Spinal cord (tissue), 9 donors: ENCODE measurements at regions not wholly inside any gene's neighbourhood (a gene's known extent, or its start where the extent isn't known, plus 50 kb on each side); places are given as distances from the start of the nearest gene placed in this dataset.
"Not testable (repeated sequence)": the region's sequence is repeated elsewhere in the genome, so short reads cannot be mapped to it uniquely, and the experiment has no call there.

Source experiments
- DNase-seq, 6 donors: peaks; one replicate each; pipeline versions ENCODE4 v3.0.0 to v3.0.0-alpha.2; 2013 to 2015; ENCODE audit warnings: low spot score in 6 of 6, low read depth in 4 of 6
- H3K27ac ChIP-seq: one replicate; pipeline ENCODE4 v1.5.1; 2013; ENCODE audit warnings: low read depth, low read length, control low read depth
- H3K27me3 ChIP-seq: one replicate; pipeline ENCODE4 v1.6.1; 2013; ENCODE audit warnings: low read length; ENCODE audit not compliant: control insufficient read depth, insufficient read depth
- H3K36me3 ChIP-seq: one replicate; pipeline ENCODE4 v1.6.1; 2013; ENCODE audit warnings: low read length; ENCODE audit not compliant: control insufficient read depth, insufficient read depth
- H3K4me1 ChIP-seq: one replicate; pipeline ENCODE4 v1.6.1; 2013; ENCODE audit warnings: low read length; ENCODE audit not compliant: control insufficient read depth, insufficient read depth
- H3K4me3 ChIP-seq: one replicate; pipeline ENCODE4 v1.5.1; 2013; ENCODE audit warnings: low read depth, low read length, control low read depth
- H3K9me3 ChIP-seq: one replicate; pipeline ENCODE4 v1.6.1; 2013; ENCODE audit warnings: low read length; ENCODE audit not compliant: control insufficient read depth, insufficient read depth
- WGBS: methylation state at CpG from one replicate; pipeline ENCODE4 v1.1.5; 2013; ENCODE audit warnings: missing lambda C conversion rate; ENCODE audit not compliant: insufficient coverage; 5-methylcytosine and 5-hydroxymethylcytosine counted together
- donor health status: healthy.

DNA sequence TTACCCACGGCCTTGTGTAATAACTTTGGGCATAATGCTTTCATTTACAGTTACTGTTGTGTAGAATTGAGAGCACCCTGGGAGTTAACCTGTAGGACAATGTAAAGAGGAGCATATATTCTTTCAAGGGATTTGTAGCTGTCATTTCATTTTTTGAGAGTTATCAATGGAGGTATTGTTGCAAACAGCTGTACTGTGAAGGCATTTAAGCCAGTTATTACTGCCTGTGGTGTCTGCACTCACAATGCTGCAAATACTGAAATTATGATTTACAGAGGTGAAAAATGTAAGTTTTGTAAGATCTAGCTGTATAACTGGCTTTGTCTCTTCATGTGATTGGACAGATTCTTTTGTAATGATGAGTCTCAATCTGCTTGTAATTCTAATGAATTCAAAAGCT, 131.5 kb upstream of the FAT1 start:
- H3K9me3 ChIP-seq, result peaks cover 4% of the 10 kb centered on the region
- no peak overlapping the region for H3K27ac ChIP-seq
- H3K36me3 ChIP-seq, result no peaks in the 10 kb centered on the region
- H3K4me1 ChIP-seq, result no peaks in the 10 kb centered on the region
- DNase-seq, result peak in 1 of 6 donors; percentile 19
- no peaks in the 10 kb centered on the region for H3K27me3 ChIP-seq
- no peak overlapping the region for H3K4me3 ChIP-seq
- WGBS, result no CpG with 5 or more reads among the region's 1 CpG

GRCh38 chr4:186857793-186858192, 134.1 kb upstream of the FAT1 start:
- no peak overlapping the region for H3K27ac ChIP-seq
- peak in 1 of 6 donors; percentile 30 for DNase-seq
- H3K9me3 ChIP-seq, result no peaks in the 10 kb centered on the region
- no peak overlapping the region for H3K4me3 ChIP-seq
- no peaks in the 10 kb centered on the region for H3K27me3 ChIP-seq
- no peaks in the 10 kb centered on the region for H3K36me3 ChIP-seq
- H3K4me1 ChIP-seq, result no peaks in the 10 kb centered on the region

GRCh38 chr4:186858355-186858754, 134.7 kb upstream of the FAT1 start:
- no peak for DNase-seq

DNA sequence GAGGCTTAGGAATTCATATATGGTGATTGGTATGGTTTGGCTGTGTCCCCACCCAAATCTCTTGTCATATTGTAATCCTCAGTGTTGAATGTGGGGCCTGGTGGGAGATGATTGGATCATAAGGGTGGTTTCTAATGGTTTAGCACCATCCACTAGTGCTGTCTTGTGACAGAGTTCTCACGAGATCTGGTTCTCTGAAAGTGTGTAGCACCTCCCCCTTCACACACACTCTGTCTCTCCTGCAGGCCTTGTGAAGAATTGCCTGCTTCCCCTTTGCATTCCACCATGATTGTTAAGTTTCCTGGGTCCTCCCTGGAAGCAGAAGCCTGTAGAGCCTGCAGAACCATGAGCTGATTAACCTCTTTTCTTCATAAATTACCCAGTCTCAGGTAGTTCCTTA, 135.8 kb upstream of the FAT1 start:
- no peaks in the 10 kb centered on the region for H3K27me3 ChIP-seq
- no peaks in the 10 kb centered on the region for H3K4me1 ChIP-seq
- H3K9me3 ChIP-seq, result no peaks in the 10 kb centered on the region
- H3K27ac ChIP-seq, result no peak overlapping the region
- no CpG with 5 or more reads among the region's 1 CpG for WGBS
- H3K36me3 ChIP-seq, result no peaks in the 10 kb centered on the region
- H3K4me3 ChIP-seq, result no peak overlapping the region
- no peak for DNase-seq

More at GRCh38 chr4:186858355-186858754, 134.7 kb upstream of the FAT1 start:
- Histone ChIP-seq H3K36me3 (no peaks in the 10 kb centered on the region), H3K27ac (no peak overlapping the region), H3K4me3 (no peak overlapping the region), H3K9me3 (no peaks in the 10 kb centered on the region), H3K27me3 (no peaks in the 10 kb centered on the region), H3K4me1 (no peaks in the 10 kb centered on the region)
- WGBS, result no CpG with 5 or more reads among the region's 1 CpG

DNA sequence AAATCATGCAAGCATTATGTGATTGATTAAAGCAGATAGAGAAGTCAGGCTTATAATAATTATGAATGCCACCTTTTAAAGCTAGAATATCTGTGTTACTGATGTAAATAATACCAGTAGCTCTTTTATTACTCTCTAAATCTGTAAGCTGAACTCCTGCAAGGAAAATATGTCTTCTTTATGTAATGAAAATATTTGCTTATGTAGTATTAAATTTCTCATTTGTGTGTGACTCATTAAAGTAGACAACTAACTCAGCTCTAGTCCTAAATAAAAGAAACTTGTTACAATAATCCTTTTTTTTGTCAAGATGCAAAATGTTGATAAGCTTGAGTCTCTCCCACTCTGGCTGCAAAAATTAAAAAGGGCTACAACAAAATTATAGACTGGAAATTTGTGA, 137.7 kb upstream of the FAT1 start:
- H3K36me3 ChIP-seq, result no peaks in the 10 kb centered on the region
- H3K27ac ChIP-seq, result no peak overlapping the region
- peaks cover 5% of the 10 kb centered on the region for H3K9me3 ChIP-seq
- no peak for DNase-seq
- H3K4me1 ChIP-seq, result no peaks in the 10 kb centered on the region
- no peaks in the 10 kb centered on the region for H3K27me3 ChIP-seq
- H3K4me3 ChIP-seq, result no peak overlapping the region

DNA sequence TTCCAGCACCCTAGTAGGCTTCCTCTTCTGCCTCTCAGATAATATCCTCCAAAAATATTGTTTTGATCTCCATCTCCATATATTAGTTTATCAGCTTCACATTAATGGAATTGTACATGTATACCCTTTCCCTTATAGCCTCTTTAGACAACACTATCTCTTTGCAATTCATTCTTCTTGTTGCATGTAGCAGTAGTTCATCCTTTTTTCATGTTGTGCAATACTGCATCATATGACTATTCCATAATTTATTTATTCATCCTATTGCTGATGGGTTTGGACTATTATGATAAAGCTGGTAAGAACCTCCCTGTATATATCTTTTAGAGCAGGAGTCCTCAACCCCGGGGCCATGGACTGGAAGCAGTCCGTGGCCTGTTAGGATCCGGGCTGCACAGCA, 148.2 kb upstream of the FAT1 start:
- H3K4me3 ChIP-seq, result no peak overlapping the region

DNA sequence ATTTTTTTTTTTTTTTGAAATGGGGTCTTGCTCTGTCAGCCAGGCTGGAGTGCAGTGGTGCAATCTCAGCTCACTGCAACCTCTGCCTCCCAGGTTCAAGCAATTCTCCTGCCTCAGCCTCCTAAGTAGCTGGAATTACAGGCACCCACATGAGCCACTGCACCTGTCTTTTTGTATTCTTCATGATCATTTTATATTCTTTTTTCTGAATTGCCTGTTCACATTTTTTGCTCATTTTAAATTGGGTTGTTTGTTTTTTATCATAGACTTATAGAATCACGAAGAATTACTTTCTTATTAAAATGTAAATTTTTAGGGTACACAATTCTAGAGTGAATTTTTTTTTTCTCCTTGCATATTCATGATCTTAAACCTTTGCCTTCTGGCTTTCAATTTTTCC, 149.4 kb upstream of the FAT1 start:
- not testable (repeated sequence) for H3K4me1 ChIP-seq, H3K27me3 ChIP-seq, DNase-seq, H3K27ac ChIP-seq, H3K9me3 ChIP-seq, H3K36me3 ChIP-seq, H3K4me3 ChIP-seq
- no CpG with 5 or more reads among the region's 1 CpG for WGBS

More for the DNA sequence above, 148.2 kb upstream of the FAT1 start:
- H3K36me3 ChIP-seq, result no peaks in the 10 kb centered on the region
- no peak for DNase-seq
- no peaks in the 10 kb centered on the region for H3K27me3 ChIP-seq
- H3K27ac ChIP-seq, result no peak overlapping the region
- WGBS, result 92% methylated on average over 3 of the region's 3 CpGs
- no peaks in the 10 kb centered on the region for H3K9me3 ChIP-seq
- H3K4me1 ChIP-seq, result no peaks in the 10 kb centered on the region

GRCh38 chr4:186875476-186875875, 151.8 kb upstream of the FAT1 start:
- no CpG with 5 or more reads among the region's 1 CpG for WGBS
- H3K36me3 ChIP-seq, result no peaks in the 10 kb centered on the region
- no peak overlapping the region for H3K27ac ChIP-seq
- H3K4me3 ChIP-seq, result no peak overlapping the region
- H3K9me3 ChIP-seq, result no peaks in the 10 kb centered on the region
- no peaks in the 10 kb centered on the region for H3K27me3 ChIP-seq
- DNase-seq, result no peak
- H3K4me1 ChIP-seq, result no peaks in the 10 kb centered on the region

DNA sequence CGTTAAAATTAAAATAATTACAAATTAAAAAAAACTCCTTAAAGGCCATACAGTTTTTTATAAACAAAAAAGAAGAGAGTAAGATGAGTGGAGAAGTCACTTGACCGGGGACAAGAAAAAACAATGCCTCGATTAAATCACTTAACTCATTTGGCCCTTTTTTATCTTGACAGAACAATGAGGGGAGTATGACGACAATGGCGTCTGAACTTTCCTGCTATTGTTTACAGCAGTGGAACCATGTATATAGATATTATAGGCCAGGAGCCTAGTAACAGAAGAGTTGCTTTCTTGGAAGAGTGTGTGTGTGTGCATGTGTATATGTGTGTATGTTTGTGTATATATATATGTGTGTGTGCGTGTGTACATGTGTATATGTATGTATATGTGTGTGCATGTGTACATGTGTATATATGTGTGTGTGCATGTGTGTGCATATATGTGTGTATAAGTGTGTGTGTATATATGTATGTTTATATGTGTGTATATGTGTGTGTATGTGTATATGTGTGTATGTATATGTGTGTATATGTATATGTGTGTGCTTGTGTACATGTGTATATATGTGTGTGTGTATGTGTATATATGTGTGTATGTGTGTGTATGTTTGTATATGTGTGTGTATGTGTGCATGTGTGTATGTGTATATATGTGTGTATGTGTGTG, 153.4 kb upstream of the FAT1 start:
- DNase-seq, result no peak
- no peaks in the 10 kb centered on the region for H3K9me3 ChIP-seq
- no peak overlapping the region for H3K4me3 ChIP-seq
- no peak overlapping the region for H3K27ac ChIP-seq
- no peaks in the 10 kb centered on the region for H3K27me3 ChIP-seq
- WGBS, result 92% methylated on average over 3 of the region's 6 CpGs
- no peaks in the 10 kb centered on the region for H3K4me1 ChIP-seq
- H3K36me3 ChIP-seq, result no peaks in the 10 kb centered on the region

GRCh38 chr4:186878203-186878776, 154.6 kb upstream of the FAT1 start:
- no peaks in the 10 kb centered on the region for H3K4me1 ChIP-seq
- H3K36me3 ChIP-seq, result no peaks in the 10 kb centered on the region
- WGBS, result 100% methylated on average over 1 of the region's 2 CpGs
- no peaks in the 10 kb centered on the region for H3K27me3 ChIP-seq
- DNase-seq, result peak in 1 of 6 donors; percentile 7
- H3K9me3 ChIP-seq, result no peaks in the 10 kb centered on the region
- H3K4me3 ChIP-seq, result no peak overlapping the region
- no peak overlapping the region for H3K27ac ChIP-seq
